ENCODE measurements at regions not wholly inside any gene's neighbourhood (a gene's known extent, or its start where the extent isn't known, plus 50 kb on each side); places are given as distances from the start of the nearest gene placed in this dataset.
"Not testable (repeated sequence)": the region's sequence is repeated elsewhere in the genome, so short reads cannot be mapped to it uniquely, and the experiment has no call there.

GRCh38 chr5:133881576-133882388, 86.6 kb downstream of the C5orf15 start:
- DNase-seq (ENCODE audit: low read depth) = peak; percentile 5

- DNase-seq (ENCODE audit: low read depth) = no peak
These were observed 90.2 kb downstream of the C5orf15 start for GRCh38 chr5:133878236-133878555.

GRCh38 chr5:133877351-133878235, 90.8 kb downstream of the C5orf15 start:
- no peak for DNase-seq (ENCODE audit: low read depth)

GRCh38 chr5:133876266-133876665, 92.2 kb downstream of the C5orf15 start:
- no peak for DNase-seq (ENCODE audit: low read depth)

- DNase-seq (ENCODE audit: low read depth) = no peak
These were observed 93.2 kb downstream of the C5orf15 start for GRCh38 chr5:133875179-133875578.

GRCh38 chr5:133873449-133873848, 95.0 kb downstream of the C5orf15 start:
- peak; percentile 41 for DNase-seq (ENCODE audit: low read depth)

GRCh38 chr5:133870661-133871060, 97.8 kb downstream of the C5orf15 start:
- peak; percentile 96 for DNase-seq (ENCODE audit: low read depth)

- DNase-seq (ENCODE audit: low read depth) = no peak
These were observed 98.7 kb downstream of the C5orf15 start for GRCh38 chr5:133869519-133870335.

- peak; percentile 79 for DNase-seq (ENCODE audit: low read depth)
These were observed 99.4 kb downstream of the C5orf15 start for GRCh38 chr5:133868946-133869518.

GRCh38 chr5:133867851-133868545, 100.4 kb downstream of the C5orf15 start:
- no peak for DNase-seq (ENCODE audit: low read depth)

GRCh38 chr5:133867341-133867740, 101.1 kb downstream of the C5orf15 start:
- DNase-seq (ENCODE audit: low read depth) = no peak

GRCh38 chr5:133866903-133867245, 101.6 kb downstream of the C5orf15 start:
- DNase-seq (ENCODE audit: low read depth) = no peak

GRCh38 chr5:133866160-133866902, 102.1 kb downstream of the C5orf15 start:
- no peak for DNase-seq (ENCODE audit: low read depth)

- no peak for DNase-seq (ENCODE audit: low read depth)
These were observed 103.3 kb downstream of the C5orf15 start for GRCh38 chr5:133865113-133865512.

- no peak for DNase-seq (ENCODE audit: low read depth)
These were observed 103.7 kb downstream of the C5orf15 start for GRCh38 chr5:133864711-133865110.

GRCh38 chr5:133863857-133864585, 104.4 kb downstream of the C5orf15 start:
- DNase-seq (ENCODE audit: low read depth) = no peak

- DNase-seq (ENCODE audit: low read depth) = no peak
These were observed 107.2 kb downstream of the C5orf15 start for GRCh38 chr5:133861161-133861737.

- no peak for DNase-seq (ENCODE audit: low read depth)
These were observed 109.4 kb downstream of the C5orf15 start for GRCh38 chr5:133859073-133859472.

GRCh38 chr5:133857595-133858313, 110.7 kb downstream of the C5orf15 start:
- DNase-seq (ENCODE audit: low read depth) = not testable (repeated sequence)
